Stimulated activated CD4-positive, alpha-beta T cell treated with anti-CD3 and anti-CD28 coated beads, Interleukin-1b, Interleukin-23, amount 100 ng/mL, for 24 hours (primary cell): ENCODE measurements at regions not wholly inside any gene's neighbourhood (a gene's known extent, or its start where the extent isn't known, plus 50 kb on each side); places are given as distances from the start of the nearest gene placed in this dataset.
"Not testable (repeated sequence)": the region's sequence is repeated elsewhere in the genome, so short reads cannot be mapped to it uniquely, and the experiment has no call there.

Source experiments
- DNase-seq, 4 experiments: peaks; one replicate each; pipeline ENCODE4 v3.0.0-alpha.2; 2020; ENCODE audit warnings: low read depth in 4 of 4, low spot score in 1 of 4

- DNase-seq = no peak
These were observed 149.3 kb upstream of the CCNH start for GRCh38 chr5:87562068-87562467.

GRCh38 chr5:87560528-87560927 lies 147.8 kb upstream of the CCNH start:
- no peak for DNase-seq

GRCh38 chr5:87551911-87552310 lies 139.2 kb upstream of the CCNH start:
- no peak for DNase-seq

DNA sequence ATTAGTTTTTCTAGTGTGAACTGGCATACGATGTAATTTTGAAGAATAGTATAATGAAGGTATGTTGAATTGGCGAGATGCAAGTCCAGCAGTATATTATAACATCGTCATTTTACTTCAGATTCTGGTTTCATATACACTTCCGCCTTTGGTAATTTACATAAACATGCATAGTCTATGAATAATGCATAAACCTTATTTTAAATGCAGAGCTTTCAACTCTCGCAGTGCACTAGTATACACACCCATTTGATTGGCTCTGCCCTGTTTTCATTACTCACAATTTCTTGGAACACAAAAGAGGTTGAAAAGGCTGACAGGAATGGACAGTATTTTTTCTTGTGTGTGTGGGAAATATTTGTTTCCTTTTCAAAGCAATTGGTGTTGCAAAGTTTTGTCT lies 128.9 kb upstream of the CCNH start:
- no peak for DNase-seq

DNA sequence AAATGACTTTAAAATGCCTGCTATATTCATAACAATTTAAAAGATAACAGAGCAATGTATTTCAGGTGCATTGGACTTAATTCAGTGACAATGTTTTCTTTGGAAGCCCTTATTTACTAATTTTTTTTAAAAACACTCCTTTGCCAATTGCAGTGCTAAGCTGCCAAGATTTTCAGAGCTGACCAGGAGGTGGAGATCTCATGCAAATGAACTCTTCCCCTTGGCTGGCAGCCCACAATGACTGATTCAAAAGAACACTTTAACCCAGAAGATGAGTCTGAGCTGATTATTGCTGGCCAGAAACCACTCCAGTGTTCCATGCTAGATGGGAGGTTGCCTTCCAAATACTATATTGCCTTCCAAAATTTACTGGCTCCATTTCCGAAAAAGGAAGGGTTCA lies 128.3 kb upstream of the CCNH start:
- no peak for DNase-seq

DNA sequence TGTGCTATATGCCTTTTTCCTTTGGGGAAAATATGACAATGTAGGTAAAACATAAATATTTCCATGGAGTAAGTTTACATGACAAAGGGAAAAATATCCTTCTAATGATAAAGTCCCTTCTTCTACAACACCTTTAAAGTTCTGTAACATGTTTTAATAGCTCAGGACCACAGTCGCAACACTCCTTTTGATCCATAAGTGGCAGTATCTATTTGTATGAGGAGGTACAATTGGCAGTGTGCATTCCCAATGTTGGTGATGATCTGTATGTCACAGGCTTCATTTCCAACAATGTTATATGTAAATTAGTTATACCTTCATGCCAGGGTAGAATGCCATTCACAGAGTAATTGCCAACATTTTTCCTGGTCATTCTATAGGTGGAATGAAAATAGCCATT lies 127.1 kb upstream of the CCNH start:
- DNase-seq = no peak

DNA sequence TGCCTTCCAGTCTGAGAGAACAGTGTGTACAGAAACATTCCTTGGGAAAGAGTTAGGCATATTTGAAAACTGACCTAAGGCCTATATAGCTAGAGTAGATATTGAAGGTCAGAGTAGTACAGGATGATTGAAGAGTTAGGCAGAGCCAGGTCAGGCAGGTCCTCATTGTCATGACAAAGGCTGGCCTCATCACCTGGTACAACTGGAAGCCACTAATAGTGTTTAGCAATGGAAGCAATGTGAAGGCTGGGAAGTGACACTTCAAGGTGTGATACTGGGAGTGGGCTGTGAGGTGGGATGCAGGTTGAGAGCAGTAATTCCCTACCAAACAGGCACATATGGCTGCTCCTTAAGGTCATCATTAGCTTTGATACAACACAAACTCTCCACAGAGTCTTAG lies 123.6 kb upstream of the CCNH start:
- no peak for DNase-seq

DNA sequence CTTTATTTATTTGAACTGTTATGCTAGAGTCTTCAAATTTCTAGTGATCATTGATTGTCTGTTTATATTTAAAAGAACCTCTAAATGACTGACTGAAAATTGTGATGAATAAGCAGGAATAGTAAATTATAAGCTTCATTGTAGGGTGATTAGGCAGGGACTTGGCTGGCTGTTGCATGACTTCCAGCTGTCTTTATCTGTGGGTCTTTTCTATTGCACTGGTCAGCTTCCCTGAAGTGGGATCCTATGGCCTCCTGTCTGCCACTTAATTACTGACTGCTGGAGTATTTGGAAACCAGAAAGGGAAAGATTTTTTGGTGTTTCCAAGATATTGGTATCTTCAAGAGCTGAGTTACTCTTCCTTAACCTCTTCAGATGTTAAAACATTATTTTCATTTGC lies 123.0 kb upstream of the CCNH start:
- DNase-seq = no peak

GRCh38 chr5:87529486-87530076 lies 116.9 kb upstream of the CCNH start:
- DNase-seq = no peak

DNA sequence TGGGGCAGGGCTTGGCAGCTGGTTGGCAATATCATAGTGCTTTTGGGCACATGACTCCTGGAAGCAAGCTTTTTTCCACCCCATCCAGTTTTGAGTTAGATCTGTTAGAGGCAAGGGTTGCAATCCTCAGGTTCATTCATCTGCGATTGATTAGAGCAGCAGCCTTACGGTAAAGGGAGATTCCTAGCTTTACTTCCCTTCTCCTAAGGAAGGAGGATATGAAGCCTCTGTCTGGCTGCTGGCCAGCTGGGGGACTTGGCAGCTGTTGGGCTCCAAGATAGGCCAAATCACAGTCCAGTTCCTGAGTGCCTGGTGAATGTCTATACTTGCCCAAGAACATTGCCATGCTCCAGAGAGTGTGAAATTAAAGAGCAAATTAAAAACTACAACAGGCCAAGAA lies 113.4 kb upstream of the CCNH start:
- no peak for DNase-seq

GRCh38 chr5:87524217-87524616 lies 111.5 kb upstream of the CCNH start:
- no peak for DNase-seq

- not testable (repeated sequence) for DNase-seq
These were observed 99.0 kb upstream of the CCNH start for GRCh38 chr5:87511778-87512177.

- no peak for DNase-seq
These were observed 90.3 kb upstream of the CCNH start for GRCh38 chr5:87503004-87503403.

DNA sequence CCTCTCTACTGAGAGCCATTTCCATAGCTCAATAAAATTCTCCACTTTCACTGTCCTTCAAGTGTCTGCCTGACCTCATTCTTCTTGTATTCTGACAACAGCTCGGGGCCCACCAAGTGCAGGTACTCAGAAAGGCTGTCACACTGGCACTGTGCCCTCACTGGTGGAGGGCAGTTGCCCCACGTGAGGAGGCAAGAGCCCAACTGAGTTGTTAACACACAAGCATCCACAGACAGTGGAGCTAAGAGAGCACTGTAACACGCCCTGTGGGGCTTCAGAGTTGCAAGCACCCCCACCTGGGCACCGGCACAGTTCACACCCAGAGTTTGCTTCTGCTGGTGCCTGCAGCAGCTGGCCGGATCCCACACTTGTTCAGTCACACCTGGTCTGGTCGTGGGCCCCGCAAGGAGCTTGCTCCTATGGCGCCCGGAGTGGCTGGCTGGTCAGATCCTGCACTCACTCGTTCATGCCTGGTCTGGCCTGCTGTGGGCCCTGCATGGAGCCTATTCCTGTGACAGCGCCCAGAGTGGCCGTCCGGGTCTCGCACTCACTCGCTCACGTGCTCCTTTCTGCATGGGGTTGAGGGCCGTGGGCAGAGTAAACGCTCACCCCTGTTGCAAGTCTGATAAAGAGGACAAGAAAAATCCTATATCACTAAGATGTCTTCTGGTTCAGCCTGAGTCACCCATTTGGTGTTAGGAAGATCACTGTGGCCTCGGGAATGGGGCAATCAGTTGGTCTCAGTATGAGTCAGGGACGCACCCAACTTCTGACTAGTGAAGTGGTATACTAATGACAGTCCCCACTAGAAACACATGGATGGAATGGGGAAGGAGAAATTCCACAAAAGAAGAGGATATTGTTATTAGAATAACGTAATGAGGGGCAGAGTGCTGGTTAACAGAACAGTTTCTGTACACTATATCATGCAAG lies 87.0 kb upstream of the CCNH start:
- DNase-seq = no peak
